GM13976 (cell line): ENCODE measurements at regions not wholly inside any gene's neighbourhood (a gene's known extent, or its start where the extent isn't known, plus 50 kb on each side); places are given as distances from the start of the nearest gene placed in this dataset.
"Not testable (repeated sequence)": the region's sequence is repeated elsewhere in the genome, so short reads cannot be mapped to it uniquely, and the experiment has no call there.

ENCODE experiments used
- DNase-seq: peaks from one replicate; pipeline ENCODE4 v3.0.0; 2012; ENCODE audit warnings: low spot score
- in situ Hi-C: fragments of 300-500 bp; cut with MboI; formaldehyde crosslinking; loops from one replicate; pipeline ENCODE4 v1.12.0; 2022; ENCODE audit warnings: low sequenced_read_pairs, mixed read lengths, inconsistent platforms; ENCODE audit not compliant: unreplicated experiment
- TF ChIP-seq, protein P1 (sequence below): IDR thresholded peaks from 2 replicates; pipeline ENCODE4 v1.5.1; 2012; ENCODE audit warnings: borderline replicate concordance, mild to moderate bottlenecking; ENCODE audit not compliant: insufficient read depth; ENCODE audit errors: extremely low read depth, missing control alignments, control extremely low read depth

DNA sequence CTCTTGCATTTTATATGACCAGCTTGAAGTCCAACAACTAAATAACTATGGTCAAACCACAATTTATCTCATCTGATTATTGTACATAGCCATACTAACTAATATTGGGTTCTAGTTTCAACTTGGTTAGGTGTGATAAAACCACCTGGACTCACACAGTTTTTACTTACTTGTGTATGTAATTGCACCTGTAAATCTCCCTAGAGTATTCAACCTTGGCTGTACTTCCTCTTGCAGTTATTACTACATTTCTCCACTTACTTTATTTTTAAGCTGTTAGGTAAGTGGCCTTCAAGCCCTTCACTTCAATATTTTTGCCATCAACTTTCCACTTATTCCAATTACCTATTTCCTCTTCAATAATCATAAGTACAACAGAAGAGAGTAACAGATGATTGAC is 115.8 kb upstream of the ANKRD50 start:
- no peak for DNase-seq
- in situ Hi-C loops, result no loop called here
- TF ChIP-seq, protein P1, sequence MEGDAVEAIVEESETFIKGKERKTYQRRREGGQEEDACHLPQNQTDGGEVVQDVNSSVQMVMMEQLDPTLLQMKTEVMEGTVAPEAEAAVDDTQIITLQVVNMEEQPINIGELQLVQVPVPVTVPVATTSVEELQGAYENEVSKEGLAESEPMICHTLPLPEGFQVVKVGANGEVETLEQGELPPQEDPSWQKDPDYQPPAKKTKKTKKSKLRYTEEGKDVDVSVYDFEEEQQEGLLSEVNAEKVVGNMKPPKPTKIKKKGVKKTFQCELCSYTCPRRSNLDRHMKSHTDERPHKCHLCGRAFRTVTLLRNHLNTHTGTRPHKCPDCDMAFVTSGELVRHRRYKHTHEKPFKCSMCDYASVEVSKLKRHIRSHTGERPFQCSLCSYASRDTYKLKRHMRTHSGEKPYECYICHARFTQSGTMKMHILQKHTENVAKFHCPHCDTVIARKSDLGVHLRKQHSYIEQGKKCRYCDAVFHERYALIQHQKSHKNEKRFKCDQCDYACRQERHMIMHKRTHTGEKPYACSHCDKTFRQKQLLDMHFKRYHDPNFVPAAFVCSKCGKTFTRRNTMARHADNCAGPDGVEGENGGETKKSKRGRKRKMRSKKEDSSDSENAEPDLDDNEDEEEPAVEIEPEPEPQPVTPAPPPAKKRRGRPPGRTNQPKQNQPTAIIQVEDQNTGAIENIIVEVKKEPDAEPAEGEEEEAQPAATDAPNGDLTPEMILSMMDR, result no peak

DNA sequence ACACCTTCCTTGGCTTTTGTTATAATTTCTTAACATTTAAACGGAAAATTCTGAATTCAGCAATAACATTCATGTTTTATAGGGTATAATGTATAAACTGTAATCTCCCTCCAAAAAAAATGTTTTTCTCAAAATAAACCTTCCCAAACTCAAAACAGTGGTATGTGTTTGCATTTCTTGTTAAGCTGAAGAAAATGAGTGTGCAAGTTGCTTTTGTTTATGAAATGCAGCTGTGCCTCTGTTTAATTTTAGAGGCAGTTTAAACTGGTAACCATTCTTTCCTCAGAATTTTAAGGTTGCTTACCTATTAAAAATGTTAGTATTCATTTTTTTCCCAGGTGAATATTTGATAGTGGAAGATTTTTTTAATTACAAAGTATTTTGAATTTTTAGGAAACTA is 105.0 kb upstream of the ANKRD50 start:
- in situ Hi-C loops, result no loop called here
- TF ChIP-seq, protein P1, result no peak
- DNase-seq, result no peak

DNA sequence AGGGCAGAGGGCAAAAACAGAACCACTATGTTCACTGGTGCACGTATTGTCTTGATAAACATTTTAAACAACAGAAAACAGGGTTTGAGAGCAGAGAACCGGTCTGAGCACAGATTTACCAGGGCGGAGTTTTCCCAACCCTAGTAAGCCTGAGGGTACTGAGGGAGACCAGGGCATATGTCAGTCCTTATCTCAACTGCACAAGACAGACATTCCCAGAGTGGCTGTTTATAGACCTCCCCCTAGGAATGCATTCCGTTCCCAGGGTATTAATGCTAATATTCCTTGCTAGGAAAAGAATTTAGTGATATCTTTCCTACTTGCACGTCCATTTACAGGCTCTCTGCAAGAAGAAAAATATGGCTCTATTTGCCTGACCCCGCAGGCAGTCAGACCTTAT is 99.7 kb upstream of the ANKRD50 start:
- in situ Hi-C loops, result not testable (repeated sequence)

DNA sequence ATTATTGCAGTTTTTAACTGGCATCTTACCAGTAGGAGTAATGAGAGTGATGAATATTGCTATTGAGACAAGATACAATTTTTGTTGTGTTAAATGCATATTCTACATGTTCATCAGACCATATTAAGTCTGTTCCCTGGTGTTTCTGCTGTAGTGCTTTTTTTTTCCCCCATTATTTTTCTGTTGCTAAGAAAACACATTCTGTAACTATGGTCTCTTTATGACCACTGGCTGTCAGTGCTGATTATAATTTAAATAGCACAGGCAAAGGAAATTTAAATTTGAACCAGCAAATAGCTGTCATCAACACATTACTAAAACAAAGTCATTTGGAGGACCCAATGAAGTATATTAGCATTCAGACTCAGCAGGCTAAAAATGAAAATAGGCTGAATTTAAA is 98.3 kb upstream of the ANKRD50 start:
- TF ChIP-seq, protein P1, result no peak
- no peak for DNase-seq
- in situ Hi-C loops, result no loop called here

More for the DNA sequence above, 99.7 kb upstream of the ANKRD50 start:
- DNase-seq, result not testable (repeated sequence)

DNA sequence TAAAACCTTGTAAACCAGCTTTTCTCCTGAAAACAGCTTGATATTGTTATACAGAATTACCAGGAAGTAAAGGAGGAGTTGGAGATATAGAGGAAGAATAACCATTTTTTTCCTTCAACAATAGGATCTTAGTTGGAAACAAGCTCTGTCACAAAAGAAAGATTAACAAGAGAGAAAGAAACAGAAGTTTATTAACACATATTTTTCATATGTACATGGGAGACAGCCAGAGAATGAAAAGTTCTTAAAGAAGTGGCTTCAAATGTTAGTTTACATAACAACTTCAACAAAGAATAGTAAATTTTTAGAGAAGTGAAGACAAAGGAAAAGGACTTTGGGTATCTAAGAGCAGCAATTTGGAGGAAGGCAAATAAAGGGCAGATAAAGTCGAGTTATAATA is 94.9 kb upstream of the ANKRD50 start:
- in situ Hi-C loops, result no loop called here
- no peak for DNase-seq

DNA sequence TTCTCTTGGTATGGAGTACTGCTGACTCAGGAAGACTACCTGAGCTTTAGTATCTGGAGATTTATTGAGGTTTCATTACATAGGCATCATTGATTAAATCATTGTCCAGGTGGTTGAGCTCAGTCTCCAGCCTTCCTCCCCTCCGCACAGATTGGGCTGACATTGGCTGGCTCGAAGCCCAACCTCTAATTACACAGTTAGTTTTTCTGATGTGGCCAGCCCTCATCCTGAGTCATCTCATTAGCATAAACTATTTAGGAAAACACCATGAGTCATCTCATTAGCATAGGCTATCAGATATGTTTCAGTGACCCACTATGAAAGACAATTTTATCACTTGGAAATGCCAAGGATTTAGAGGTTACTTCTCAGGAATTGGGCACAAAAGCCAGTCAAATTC is 93.9 kb upstream of the ANKRD50 start:
- no peak for DNase-seq
- in situ Hi-C loops, result no loop called here
- TF ChIP-seq, protein P1, result no peak

More for the DNA sequence above, 94.9 kb upstream of the ANKRD50 start:
- TF ChIP-seq, protein P1, result no peak

DNA sequence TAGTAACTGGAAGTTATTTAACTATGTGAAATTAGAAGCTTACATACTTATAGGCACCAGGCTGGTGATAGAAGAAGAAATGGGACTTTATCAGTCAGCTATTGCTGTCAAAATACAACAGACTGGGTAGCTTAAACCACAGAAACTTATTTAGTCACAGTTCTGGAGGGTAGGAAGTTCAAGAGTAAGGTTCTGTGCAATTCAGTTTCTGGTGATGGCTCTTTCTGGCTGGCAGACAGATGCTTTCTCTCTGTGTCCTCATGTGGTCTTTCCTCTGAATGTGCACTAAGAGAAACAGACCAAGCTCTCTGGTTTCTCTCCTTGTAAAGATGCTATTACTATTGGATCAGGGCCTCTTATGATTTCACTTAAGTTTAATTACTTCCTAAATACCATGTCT is 92.1 kb upstream of the ANKRD50 start:
- TF ChIP-seq, protein P1, result no peak
- no peak for DNase-seq
- in situ Hi-C loops, result no loop called here
